G401.6 (cell line): ENCODE measurements at regions not wholly inside any gene's neighbourhood (a gene's known extent, or its start where the extent isn't known, plus 50 kb on each side); places are given as distances from the start of the nearest gene placed in this dataset.
"Not testable (repeated sequence)": the region's sequence is repeated elsewhere in the genome, so short reads cannot be mapped to it uniquely, and the experiment has no call there.

Experiments
- FAIRE-seq: peaks from 2 replicates; lab custom pipeline; 2012; peaks lifted over from hg19 to GRCh38; lab: Jason Lieb, UNC

GRCh38 chr13:97520061-97520460, 86.1 kb downstream of the RAP2A start:
- FAIRE-seq = no peak

GRCh38 chr13:97520866-97521265, 86.9 kb downstream of the RAP2A start:
- no peak for FAIRE-seq

DNA sequence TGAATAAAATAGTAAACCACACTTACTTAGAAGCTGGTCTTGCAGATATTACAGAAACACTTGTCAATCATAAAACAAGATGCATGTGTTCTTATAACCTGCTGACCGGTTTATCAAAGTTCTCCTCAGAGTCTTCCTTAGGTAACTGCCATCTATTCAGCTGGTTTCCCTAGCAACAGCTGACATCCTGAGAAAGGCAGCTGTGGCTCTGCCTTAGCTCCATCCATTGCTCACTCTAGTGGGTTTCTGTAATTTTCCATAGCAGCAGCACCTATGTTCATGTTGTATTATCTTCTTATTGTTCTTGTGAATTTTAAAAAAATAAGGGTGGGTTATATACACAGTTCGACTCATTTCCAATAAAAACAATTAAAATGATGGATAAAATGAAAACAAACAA, 87.8 kb downstream of the RAP2A start:
- FAIRE-seq = no peak

DNA sequence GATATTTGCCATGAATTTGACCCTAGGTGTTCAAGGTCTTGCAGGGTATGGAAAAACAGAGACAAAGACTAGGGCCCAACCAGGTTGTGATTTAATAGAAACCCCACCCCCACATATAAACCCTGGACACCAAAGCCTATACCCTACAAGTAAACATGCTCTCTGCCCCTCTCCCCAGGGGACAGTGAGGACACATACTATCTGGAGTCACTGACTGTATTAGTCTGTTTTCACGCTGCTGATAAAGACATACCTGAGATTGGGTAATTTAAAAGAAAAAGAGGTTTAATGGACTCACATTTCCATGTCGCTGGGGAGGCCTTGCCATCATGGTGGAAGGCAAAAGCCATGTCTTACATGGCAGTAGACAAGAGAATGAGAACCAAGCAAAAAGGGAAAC, 88.3 kb downstream of the RAP2A start:
- no peak for FAIRE-seq

- FAIRE-seq = no peak
Observed at GRCh38 chr13:97526556-97526955, 92.6 kb downstream of the RAP2A start.

- FAIRE-seq = no peak
Observed at GRCh38 chr13:97528518-97528917, 94.5 kb downstream of the RAP2A start.

GRCh38 chr13:97534540-97534939, 100.6 kb downstream of the RAP2A start:
- no peak for FAIRE-seq

DNA sequence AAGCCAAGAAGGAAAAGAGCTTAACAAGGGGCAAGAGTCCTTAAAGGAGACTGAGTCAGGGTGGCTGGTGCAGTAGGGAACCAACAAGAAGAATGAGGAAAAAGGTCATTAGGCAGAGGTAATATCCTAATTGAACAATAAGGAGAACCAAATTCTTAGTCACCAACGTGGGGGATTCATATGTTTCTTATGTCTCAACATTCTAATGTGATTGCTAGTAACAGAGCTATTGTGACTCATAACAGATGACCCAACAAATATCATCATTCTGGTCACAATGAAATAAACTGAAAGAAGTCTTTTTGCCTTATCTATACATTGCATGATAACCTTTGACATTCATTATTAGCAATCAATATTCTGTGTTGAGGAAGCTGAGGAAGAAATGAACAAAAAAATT, 101.6 kb downstream of the RAP2A start:
- FAIRE-seq = no peak

DNA sequence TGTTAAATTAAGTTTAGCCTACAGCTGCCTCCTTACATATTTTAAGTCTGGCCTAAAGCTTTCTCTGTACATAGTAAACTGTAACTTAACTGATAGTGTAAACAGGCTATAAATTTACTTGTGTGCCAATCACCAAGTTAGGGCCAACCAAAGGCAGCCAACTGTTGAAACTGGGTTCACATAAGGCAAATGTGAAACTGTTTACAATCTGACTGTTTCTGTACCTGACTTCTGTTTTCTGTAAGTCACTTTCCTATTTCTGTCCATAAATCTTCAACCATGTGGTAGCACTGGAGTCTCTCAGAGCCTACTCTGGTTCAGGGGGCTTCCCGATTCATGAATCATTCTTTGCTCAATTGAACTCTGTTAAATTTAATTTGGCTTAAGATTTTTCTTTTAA, 103.1 kb downstream of the RAP2A start:
- FAIRE-seq = no peak

DNA sequence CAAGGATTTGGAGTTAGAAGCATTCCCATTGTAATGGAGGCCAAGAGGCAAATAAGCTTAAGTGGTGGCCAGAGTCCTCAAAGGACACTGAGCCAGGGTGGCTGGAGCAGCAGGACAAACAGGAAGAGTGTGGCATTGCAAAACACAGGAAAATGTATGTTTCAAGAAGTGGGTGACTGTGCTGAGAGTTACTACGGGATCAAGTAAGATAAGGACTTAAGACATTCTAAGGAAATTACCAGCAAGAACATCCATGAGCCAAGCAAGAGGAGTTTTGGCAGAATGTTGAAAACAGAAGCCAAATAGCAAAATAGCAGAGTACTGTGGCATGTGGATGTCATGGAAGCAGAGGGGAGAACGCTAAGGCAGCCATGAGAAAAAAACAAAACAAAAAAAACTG, 104.2 kb downstream of the RAP2A start:
- FAIRE-seq = no peak

- no peak for FAIRE-seq
Observed at GRCh38 chr13:97539651-97540610, 106.0 kb downstream of the RAP2A start.

DNA sequence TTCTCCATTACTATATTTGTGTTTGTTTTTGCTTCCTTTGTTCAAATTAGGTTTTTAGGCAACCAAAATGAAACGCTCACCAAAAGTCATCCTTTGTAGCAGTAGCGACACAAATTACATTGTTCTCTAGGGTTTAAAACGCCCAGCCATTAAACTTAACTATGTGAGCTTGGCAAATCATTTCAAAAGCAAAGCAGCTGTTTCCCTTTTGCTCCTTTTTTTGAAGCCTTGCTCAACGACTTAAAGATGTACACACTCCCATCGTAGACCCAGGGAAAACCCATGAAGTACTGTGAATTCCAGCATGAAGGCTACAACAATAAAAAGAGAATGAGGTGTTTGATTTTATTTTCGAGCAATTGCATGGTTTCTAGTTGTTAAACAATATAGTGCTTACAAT, 106.7 kb downstream of the RAP2A start:
- FAIRE-seq = no peak

DNA sequence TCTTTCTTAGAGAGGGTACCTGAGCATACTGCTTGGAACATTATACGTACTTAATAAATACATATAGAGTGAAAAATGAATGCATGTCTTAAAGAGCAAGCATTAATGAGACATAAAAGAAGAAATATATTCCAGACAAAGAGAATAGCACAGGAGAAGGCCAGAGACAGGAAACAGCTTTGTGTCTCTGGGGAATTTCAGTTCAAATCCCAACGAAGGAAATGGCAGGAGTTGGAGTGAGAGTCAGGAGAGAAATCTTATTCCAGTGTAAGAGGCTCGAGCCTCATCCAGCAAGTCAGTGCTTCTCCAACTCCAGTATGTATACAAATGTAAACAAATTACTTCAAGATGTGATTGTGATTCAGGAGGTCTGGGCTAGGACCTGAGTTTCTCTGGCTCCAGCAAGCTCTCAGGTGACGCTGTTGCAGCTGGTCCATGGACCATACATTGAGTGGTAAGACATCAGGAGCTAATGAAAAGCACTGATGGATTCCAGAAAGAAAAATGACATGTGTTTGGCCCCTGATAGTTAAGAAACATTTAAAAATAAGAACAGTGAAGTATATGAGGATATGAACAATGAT, 108.2 kb downstream of the RAP2A start:
- FAIRE-seq = no peak

DNA sequence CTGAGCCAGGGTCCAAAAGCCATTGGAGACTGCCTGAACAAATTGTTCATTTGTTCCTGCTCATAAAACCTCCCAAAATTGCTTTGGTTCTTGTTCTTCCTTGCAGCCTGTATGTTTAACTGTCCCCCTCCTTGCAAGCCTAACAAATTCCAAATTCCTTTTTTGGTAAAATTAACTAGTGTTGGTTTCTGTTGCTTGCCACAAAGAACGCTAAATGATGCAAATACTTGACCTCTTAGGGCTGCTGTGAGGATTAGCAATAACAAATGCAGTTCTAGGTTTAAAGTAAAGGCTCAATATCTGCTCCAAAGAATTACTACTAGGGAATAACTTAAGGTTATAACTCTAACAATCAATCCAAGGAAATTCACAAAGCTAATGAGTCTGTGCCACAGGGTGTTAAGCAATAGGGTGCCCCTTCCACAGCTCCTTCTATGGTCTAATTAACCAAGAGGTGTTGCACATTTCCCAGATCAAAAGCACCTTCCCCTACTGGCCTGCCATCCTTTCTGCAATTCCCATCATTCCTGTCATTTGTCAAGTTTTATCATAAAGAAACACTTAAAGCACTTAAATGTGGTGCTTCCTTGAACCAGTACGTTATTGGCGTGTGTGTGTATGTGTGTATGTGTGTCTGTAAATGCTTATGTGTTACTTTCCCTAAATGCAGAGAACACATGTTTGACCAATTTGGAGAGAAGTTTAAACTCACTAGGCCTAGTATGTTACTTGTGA, 110.2 kb downstream of the RAP2A start:
- FAIRE-seq = no peak

DNA sequence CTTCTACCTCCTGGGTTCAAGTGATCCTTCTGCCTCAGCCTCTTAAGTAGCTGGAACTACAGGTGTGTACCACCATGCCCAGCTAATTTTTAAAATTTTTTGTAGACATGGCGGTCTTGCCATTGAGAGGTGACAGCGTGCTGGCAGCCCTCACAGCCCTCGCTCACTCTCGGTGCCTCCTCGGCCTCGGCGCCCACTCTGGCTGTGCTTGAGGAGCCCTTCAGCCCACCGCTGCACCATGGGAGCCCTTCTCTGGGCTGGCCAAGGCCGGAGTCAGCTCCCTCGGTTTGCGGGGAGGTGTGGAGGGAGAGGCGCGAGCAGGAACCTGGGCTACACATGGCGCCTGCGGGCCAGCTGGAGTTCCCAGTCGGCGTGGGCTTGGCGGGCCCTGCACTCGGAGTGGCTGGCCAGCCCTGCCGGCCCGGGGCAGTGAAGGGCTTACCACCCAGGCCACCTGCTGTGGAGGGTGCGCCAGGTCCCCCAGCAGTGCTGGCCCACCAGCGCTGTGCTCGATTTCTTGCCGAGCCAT, 111.1 kb downstream of the RAP2A start:
- FAIRE-seq = not testable (repeated sequence)

GRCh38 chr13:97548138-97548537, 114.2 kb downstream of the RAP2A start:
- FAIRE-seq = no peak

DNA sequence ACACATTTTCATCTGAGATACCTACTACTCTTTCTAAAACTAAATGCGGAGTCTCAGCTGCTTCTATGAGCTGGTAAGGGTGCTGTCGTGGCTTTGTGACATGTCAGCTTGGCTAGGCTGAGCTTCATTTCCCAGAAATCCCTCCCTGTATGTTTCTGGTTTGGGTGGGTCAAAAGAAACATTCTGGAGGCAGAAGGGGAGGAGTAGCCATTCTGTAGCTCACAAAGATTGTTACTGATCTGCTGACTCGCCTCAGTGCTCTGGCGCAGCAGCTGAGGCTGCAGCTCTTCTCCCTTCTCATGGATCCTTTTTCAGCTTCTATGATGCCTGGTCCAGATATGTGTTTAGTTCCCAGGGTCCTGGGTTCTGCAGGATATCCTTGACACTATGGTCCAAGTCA, 114.7 kb downstream of the RAP2A start:
- FAIRE-seq = no peak

DNA sequence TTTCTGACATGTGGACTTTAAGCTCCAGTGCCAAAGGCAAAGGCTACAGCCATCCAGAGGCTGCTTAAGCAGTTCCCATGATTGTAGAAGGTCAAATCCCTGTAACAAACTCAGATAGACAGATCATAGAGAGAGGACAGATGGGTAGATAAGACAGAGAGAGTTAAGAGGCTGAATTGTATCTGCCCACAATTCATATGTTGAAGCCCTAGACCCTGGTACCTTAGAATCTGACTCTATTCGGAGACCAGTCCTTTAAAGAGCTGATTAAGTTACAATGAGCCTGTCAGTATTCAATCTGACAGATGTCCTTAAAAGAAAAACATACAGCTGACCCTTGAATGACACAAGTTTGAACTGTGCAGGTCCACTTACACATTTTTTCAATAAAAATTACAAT, 115.2 kb downstream of the RAP2A start:
- FAIRE-seq = no peak

DNA sequence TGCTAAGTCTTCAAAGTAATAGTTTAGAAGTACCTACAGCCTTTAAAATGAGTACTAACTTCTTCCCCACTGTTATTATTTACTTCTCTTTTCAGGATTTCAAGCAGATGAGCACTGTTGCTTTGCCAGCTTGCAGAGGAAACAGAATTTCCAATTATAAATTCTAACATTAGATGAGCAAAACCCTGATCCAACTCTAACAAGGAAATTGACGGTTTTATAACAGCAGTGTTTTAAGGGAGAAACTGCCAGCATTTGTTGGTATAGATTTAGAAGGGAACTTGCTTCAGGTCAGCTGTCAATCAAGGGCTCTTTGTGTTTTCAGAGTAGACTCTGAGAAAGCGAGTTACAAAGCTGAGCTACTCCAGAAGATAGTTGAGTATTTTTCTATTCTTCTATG, 120.5 kb downstream of the RAP2A start:
- no peak for FAIRE-seq

DNA sequence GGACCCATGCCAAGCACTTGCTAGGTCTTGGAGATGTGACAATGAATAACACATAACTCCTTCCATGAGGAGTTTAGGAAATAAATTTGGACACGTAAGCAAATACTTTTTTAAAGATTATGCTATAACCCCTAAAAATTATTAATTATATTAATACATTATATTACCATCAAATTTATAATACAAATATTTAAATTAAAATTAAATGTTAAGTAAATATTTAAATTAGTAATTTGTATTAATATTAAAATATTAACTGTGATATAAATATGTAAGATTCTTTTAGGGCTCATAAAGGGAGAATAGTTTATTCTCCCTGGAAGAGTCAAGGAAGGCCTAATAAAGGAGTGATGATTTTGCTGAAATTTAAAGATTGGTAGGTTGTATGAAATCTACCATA, 121.1 kb downstream of the RAP2A start:
- peak; percentile 73 for FAIRE-seq

GRCh38 chr13:97559030-97559429, 125.1 kb downstream of the RAP2A start:
- no peak for FAIRE-seq

DNA sequence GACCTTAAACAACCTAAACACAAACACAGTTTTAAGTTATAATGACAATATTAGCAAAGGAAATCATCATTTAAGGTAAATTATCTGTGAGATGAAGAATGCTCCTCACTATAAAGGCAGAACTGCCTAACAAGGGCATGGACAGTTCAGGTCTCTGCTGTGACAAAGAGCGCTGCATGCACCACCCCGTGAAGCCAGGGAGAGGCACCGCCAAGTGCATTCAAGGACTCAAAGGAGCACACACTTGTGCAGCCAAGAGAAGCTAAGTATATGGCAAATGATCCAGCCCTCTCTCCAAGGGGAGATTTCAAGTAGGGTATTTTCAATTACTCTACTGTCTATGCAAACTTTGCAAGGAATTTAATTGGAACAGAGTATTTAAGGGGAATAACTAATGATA, 126.0 kb downstream of the RAP2A start:
- FAIRE-seq = no peak

GRCh38 chr13:97561182-97561581, 127.2 kb downstream of the RAP2A start:
- FAIRE-seq = no peak
